ENCODE measurements at regions not wholly inside any gene's neighbourhood (a gene's known extent, or its start where the extent isn't known, plus 50 kb on each side); places are given as distances from the start of the nearest gene placed in this dataset.

- no peak overlapping the region for H3K4me3 ChIP-seq (ENCODE audit: low read depth, low read length)
- TF ChIP-seq, protein P1, sequence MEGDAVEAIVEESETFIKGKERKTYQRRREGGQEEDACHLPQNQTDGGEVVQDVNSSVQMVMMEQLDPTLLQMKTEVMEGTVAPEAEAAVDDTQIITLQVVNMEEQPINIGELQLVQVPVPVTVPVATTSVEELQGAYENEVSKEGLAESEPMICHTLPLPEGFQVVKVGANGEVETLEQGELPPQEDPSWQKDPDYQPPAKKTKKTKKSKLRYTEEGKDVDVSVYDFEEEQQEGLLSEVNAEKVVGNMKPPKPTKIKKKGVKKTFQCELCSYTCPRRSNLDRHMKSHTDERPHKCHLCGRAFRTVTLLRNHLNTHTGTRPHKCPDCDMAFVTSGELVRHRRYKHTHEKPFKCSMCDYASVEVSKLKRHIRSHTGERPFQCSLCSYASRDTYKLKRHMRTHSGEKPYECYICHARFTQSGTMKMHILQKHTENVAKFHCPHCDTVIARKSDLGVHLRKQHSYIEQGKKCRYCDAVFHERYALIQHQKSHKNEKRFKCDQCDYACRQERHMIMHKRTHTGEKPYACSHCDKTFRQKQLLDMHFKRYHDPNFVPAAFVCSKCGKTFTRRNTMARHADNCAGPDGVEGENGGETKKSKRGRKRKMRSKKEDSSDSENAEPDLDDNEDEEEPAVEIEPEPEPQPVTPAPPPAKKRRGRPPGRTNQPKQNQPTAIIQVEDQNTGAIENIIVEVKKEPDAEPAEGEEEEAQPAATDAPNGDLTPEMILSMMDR (IDR thresholded peaks at IDR 0.05; ENCODE audit: low read depth, low read length): no peak
- in situ Hi-C loops (cut with HindIII; ENCODE audit: low sequenced_read_pairs): no loop called here
- DNase-seq (ENCODE audit: low read depth, low spot score): no peak
Observed at GRCh38 chr5:3237276-3237868, 358.3 kb upstream of the IRX1 start.

DNA sequence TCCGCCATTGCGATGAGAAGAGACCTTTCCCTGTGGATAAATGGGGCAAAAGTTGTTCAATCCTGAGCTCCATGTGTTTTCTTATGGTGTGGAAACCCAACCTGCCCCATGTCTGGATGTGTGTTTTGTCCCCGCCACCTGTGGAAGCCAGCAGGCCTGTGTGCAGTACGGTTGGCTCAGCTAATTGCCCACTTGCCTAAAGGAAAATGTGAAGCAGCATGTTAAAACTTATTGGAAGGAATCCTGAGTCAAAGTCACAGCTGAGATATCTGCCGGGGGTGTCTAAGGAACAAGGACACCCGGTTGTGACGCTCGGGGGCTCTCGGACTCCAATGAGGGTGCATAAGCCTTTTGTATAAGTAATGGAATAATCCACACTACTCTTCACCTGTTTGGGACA, 361.1 kb upstream of the IRX1 start:
- in situ Hi-C loops (cut with HindIII; ENCODE audit: low sequenced_read_pairs): no loop called here
- no peak for DNase-seq (ENCODE audit: low read depth, low spot score)
- TF ChIP-seq, protein P1 (IDR thresholded peaks at IDR 0.05; ENCODE audit: low read depth, low read length): no peak

DNA sequence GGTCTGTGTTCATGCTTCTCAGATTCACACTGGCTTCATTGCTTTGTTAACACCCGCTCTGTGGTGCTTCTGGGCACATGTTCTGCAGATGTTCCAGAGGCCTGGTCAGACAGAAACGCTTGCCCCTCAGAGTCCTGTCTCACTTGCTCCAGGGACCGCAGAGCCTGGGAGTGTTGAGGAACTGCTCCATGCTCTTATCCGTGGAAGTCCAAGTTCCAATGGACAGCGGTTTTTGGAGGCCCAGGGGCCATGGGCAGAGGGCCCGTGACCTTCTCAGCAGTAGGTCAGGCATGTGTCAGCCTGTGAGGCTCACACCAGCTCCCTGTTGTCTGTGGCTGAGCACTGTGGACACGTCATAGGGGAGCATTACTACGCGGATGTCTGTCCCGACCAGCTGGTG, 364.7 kb upstream of the IRX1 start:
- DNase-seq (ENCODE audit: low read depth, low spot score): no peak
- in situ Hi-C loops (cut with HindIII; ENCODE audit: low sequenced_read_pairs): no loop called here
- no peak overlapping the region for H3K4me3 ChIP-seq (ENCODE audit: low read depth, low read length)
- TF ChIP-seq, protein P1 (IDR thresholded peaks at IDR 0.05; ENCODE audit: low read depth, low read length): no peak

More for the DNA sequence above, 361.1 kb upstream of the IRX1 start:
- H3K4me3 ChIP-seq (ENCODE audit: low read depth, low read length): no peak overlapping the region

DNA sequence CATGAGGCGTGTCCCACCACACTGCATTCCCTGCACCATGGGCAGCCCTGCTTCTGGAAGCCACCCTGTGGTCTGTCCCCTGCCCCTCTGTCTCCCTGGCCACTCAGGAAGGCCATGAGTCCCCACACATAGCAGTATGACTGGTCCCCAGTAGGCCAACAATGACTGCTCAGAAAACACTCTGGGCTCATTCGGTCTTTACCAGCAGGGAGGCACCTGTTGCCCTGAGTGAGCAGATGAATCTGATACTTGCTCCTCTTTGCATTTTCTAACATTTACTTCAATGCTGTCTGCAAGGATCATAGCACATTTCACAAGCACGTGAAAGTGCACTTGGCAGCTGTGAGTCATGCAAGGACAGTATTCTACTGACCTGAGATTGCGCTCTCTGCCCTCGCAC, 365.4 kb upstream of the IRX1 start:
- DNase-seq (ENCODE audit: low read depth, low spot score): no peak
- no peak overlapping the region for H3K4me3 ChIP-seq (ENCODE audit: low read depth, low read length)
- TF ChIP-seq, protein P1 (IDR thresholded peaks at IDR 0.05; ENCODE audit: low read depth, low read length): no peak
- in situ Hi-C loops (cut with HindIII; ENCODE audit: low sequenced_read_pairs): no loop called here

DNA sequence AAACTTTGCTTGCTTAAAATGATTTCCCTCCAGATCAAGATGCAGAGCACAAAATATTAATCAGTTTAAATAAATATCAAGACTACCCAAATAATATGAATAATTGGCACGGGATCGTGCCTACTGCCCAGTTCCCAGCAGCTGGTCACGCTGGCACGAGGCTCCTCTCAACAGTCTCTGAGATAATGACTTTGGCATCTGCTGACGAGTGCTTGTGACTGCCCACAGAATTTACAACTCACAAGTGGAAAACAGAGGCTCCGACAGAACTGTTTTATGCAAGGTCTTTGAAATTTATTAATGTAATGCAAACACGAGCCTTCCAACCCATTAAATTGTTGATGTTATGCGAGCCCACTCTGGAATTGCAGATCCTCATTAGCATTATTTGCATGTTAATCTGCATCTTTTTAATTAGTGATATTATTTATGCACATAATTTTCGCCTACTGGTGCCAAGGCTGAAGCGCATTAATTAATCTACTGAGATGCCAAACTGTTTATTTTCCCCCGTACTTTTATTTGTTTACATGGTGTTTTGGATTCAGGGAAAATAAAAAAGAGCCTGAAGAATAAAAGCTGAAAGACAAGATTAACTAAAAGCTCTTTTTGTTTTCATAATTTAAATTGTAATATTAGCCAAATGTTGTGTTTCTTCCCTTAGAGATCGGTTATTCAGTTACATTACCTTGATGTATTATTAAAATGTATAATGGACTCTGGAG, 369.3 kb upstream of the IRX1 start:
- no peak for DNase-seq (ENCODE audit: low read depth, low spot score)
- in situ Hi-C loops (cut with HindIII; ENCODE audit: low sequenced_read_pairs): no loop called here
- no peak overlapping the region for H3K4me3 ChIP-seq (ENCODE audit: low read depth, low read length)
- TF ChIP-seq, protein P1 (IDR thresholded peaks at IDR 0.05; ENCODE audit: low read depth, low read length): no peak

GRCh38 chr5:3225201-3225960, 370.3 kb upstream of the IRX1 start:
- in situ Hi-C loops (cut with HindIII; ENCODE audit: low sequenced_read_pairs): no loop called here
- TF ChIP-seq, protein P1 (IDR thresholded peaks at IDR 0.05; ENCODE audit: low read depth, low read length): no peak
- H3K4me3 ChIP-seq (ENCODE audit: low read depth, low read length): no peak overlapping the region
- no peak for DNase-seq (ENCODE audit: low read depth, low spot score)

Data from astrocyte of the spinal cord (primary cell).